ENCODE measurements at regions not wholly inside any gene's neighbourhood (a gene's known extent, or its start where the extent isn't known, plus 50 kb on each side); places are given as distances from the start of the nearest gene placed in this dataset.
"Not testable (repeated sequence)": the region's sequence is repeated elsewhere in the genome, so short reads cannot be mapped to it uniquely, and the experiment has no call there.

- H3K36me3 ChIP-seq; H3K4me1 ChIP-seq; intact Hi-C loops (cut with DNase I); H3K9me3 ChIP-seq; H3K27me3 ChIP-seq; DNase-seq (ENCODE audit: extremely low spot score in 2 of 2); H3K27ac ChIP-seq; H3K4me3 ChIP-seq: not testable (repeated sequence)
Observed at GRCh38 chr10:76815505-76815904, 822.1 kb downstream of the KCNMA1 start.

GRCh38 chr10:76811430-76811829, 826.2 kb downstream of the KCNMA1 start:
- Histone ChIP-seq H3K4me3 (no peak overlapping the region), H3K9me3 (no peaks in the 10 kb centered on the region), H3K36me3 (no peaks in the 10 kb centered on the region), H3K27ac (no peak overlapping the region), H3K4me1 (no peaks in the 10 kb centered on the region), H3K27me3 (no peaks in the 10 kb centered on the region)
- no peak for TF ChIP-seq POLR2A (IDR thresholded peaks at IDR 0.05)
- TF ChIP-seq POLR2AphosphoS5 (IDR thresholded peaks at IDR 0.05; ENCODE audit: insufficient read depth in 1 of 2, low read depth in 1 of 2), result no peak
- no peak for TF ChIP-seq CTCF (IDR thresholded peaks at IDR 0.05)
- no peak for DNase-seq (ENCODE audit: extremely low spot score in 2 of 2)
- intact Hi-C loops (cut with DNase I), result no loop called here

GRCh38 chr10:76788452-76788811, 849.2 kb downstream of the KCNMA1 start:
- DNase-seq (ENCODE audit: extremely low spot score in 2 of 2), result no peak
- intact Hi-C loops (cut with DNase I), result no loop called here
- Histone ChIP-seq H3K27ac (no peak overlapping the region), H3K4me3 (no peak overlapping the region), H3K4me1 (no peaks in the 10 kb centered on the region), H3K9me3 (no peaks in the 10 kb centered on the region), H3K27me3 (no peaks in the 10 kb centered on the region), H3K36me3 (no peaks in the 10 kb centered on the region)
- TF ChIP-seq CTCF (IDR thresholded peaks at IDR 0.05) (no peak), POLR2A (IDR thresholded peaks at IDR 0.05) (no peak), POLR2AphosphoS5 (IDR thresholded peaks at IDR 0.05; ENCODE audit: insufficient read depth in 1 of 2, low read depth in 1 of 2) (no peak)

- intact Hi-C loops (cut with DNase I), result no loop called here
- no peaks in the 10 kb centered on the region for H3K36me3 ChIP-seq
- H3K27me3 ChIP-seq, result no peaks in the 10 kb centered on the region
- no peaks in the 10 kb centered on the region for H3K9me3 ChIP-seq
- TF ChIP-seq CTCF (IDR thresholded peaks at IDR 0.05) (no peak), POLR2A (IDR thresholded peaks at IDR 0.05) (no peak), POLR2AphosphoS5 (IDR thresholded peaks at IDR 0.05; ENCODE audit: insufficient read depth in 1 of 2, low read depth in 1 of 2) (no peak)
- DNase-seq (ENCODE audit: extremely low spot score in 2 of 2), result no peak
- H3K27ac ChIP-seq, result no peak overlapping the region
- H3K4me1 ChIP-seq, result no peaks in the 10 kb centered on the region
- no peak overlapping the region for H3K4me3 ChIP-seq
Observed at GRCh38 chr10:76787746-76788451, 849.7 kb downstream of the KCNMA1 start.

GRCh38 chr10:76786504-76787072, 851.0 kb downstream of the KCNMA1 start:
- no peak for DNase-seq (ENCODE audit: extremely low spot score in 2 of 2)
- no peaks in the 10 kb centered on the region for H3K4me1 ChIP-seq
- TF ChIP-seq POLR2AphosphoS5 (IDR thresholded peaks at IDR 0.05; ENCODE audit: insufficient read depth in 1 of 2, low read depth in 1 of 2) (no peak), POLR2A (IDR thresholded peaks at IDR 0.05) (no peak), CTCF (IDR thresholded peaks at IDR 0.05) (no peak)
- no peaks in the 10 kb centered on the region for H3K27me3 ChIP-seq
- H3K9me3 ChIP-seq, result no peaks in the 10 kb centered on the region
- intact Hi-C loops (cut with DNase I), result no loop called here
- H3K4me3 ChIP-seq, result no peak overlapping the region
- H3K36me3 ChIP-seq, result no peaks in the 10 kb centered on the region
- H3K27ac ChIP-seq, result no peak overlapping the region

All from vagina (tissue), 2 donors.